ENCODE measurements at regions not wholly inside any gene's neighbourhood (a gene's known extent, or its start where the extent isn't known, plus 50 kb on each side); places are given as distances from the start of the nearest gene placed in this dataset.
"Not testable (repeated sequence)": the region's sequence is repeated elsewhere in the genome, so short reads cannot be mapped to it uniquely, and the experiment has no call there.

GRCh38 chr3:107150675-107151074 lies 226.6 kb upstream of the CCDC54 start:
- DNase-seq (ENCODE audit: low read depth), result no peak

GRCh38 chr3:107153981-107154380 lies 223.3 kb upstream of the CCDC54 start:
- no peak for DNase-seq (ENCODE audit: low read depth)

DNA sequence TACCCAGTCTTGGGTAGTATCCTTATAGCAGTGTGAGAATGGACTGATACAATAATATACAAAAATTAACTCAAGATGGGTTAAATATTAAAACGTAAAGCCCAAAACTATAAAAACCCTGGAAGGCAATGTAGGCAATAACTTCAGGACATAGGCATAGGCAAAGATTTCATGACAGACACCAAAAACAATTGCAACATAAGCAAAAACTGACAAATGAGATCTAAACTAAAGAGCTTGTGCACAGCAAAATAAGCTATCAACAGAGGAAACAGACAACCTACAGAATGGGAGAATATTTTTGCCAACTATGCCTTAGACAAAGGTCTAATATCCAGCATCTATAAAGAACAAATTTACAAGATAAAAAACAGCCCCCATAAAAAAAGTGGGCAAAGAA lies 204.8 kb upstream of the CCDC54 start:
- DNase-seq (ENCODE audit: low read depth), result no peak

- no peak for DNase-seq (ENCODE audit: low read depth)
These were observed 192.9 kb upstream of the CCDC54 start for GRCh38 chr3:107184375-107184774.

DNA sequence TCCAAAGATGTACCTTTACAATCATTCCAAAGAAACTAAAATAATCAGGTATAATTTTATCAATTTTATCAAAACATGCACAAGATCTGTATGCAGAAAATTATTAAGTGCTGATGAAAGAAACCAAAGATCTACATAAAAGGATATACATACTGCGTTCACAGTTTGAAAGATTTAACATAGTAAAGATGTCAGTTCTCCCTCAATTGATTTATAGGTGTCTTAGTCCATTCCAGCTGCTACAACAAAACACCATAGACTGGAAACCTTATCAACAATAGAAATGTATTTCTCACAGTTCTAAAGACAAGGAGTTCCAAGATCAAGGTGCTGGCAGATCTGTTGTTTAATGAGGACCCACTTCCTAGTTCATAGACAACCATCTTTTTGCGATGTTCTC lies 189.0 kb upstream of the CCDC54 start:
- no peak for DNase-seq (ENCODE audit: low read depth)

DNA sequence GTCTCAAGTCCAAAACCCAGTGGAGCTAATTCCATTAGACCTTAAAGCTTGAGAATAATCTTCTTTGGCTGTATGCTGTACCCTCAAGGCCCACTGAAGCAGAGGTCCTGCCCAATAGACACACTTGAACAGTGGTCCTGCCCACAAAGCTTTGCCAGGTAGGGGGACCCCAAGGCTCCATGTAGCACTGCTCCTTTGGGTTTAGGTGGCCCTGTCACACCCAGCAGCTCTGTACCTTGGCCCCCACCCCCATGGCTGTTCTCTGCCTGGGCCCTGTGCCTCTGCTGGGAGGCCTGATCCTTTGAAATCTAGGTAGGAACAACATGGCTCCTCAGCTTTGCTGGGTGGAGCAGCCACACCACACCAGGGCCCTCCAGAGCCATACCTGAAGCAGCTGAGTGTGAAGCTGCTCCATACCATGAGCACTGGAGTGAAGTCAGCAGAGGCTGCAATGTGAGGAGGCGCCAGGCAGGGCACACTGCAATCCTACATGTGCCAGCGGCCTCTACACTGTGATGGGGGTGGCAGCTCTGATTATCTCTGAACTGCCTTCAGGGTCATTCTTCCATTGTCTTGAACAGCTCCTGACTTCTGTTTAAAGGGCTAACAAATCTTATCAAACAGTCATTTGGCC lies 188.0 kb upstream of the CCDC54 start:
- DNase-seq (ENCODE audit: low read depth), result no peak

DNA sequence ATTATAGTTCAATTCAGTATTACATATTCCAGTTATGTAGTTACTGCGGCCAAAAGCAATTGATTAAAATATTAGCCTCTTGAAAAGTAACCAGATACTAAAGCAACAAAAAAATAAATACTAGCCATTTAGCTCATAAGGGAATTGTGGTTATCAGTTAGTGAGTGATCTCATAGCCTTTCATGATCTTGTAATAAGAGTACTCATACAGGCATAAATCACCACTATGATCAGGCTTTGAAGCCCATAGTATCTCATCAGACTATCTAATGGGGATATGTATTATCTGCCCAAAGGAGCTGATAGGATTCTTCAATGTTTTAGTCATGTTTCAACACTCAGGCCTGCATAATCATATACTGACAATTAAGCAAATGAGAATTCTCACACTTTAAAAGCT lies 184.1 kb upstream of the CCDC54 start:
- DNase-seq (ENCODE audit: low read depth), result no peak

DNA sequence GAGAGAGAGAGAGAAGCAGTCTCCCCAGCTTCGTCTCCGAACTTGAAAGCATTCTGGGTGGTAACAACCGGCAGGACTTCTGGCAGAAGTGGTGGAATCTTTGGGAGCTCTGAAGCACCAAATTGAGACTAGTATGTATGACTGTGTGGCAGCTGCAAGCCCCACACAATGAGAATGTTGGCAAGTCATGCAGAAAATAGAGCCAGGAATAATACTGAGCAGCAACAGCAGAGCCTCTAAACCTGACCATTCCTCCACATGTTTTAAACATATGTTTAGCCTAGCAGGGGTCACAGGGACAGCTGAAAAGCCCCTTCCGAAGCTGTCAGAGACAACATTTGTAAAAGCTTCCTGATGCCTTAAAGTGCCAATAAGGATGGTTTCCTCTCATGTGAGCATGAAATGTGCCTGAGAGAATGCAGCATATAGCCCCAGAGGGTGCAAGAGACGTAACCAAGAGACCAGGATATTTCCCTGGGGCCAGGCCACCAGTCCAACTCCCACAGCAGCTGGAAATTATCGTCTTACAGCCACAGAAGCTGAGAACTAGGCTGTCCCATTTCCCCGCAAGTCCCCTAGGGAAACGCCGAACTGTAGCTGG lies 178.6 kb upstream of the CCDC54 start:
- DNase-seq (ENCODE audit: low read depth), result no peak

DNA sequence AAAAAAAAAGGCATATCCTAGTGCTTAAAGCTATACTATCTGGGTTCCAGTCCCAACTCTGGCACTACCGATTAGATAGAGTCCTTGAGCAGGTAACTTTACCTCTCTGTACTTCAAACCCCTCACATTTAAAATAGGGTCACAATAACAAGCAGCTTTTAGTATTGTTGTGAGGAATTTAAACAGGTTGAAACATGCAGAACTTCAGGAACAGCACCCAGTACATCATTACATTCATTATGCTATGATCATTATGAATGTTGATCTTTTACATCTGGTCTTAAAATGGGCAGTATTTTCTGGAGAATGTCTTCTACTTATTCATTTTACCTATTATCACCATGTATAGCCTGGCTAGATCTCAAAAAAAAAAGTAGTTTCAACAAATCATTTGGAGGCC lies 176.1 kb upstream of the CCDC54 start:
- no peak for DNase-seq (ENCODE audit: low read depth)

GRCh38 chr3:107202885-107203284 lies 174.4 kb upstream of the CCDC54 start:
- DNase-seq (ENCODE audit: low read depth), result not testable (repeated sequence)

GRCh38 chr3:107204121-107204520 lies 173.1 kb upstream of the CCDC54 start:
- DNase-seq (ENCODE audit: low read depth), result no peak

- no peak for DNase-seq (ENCODE audit: low read depth)
These were observed 171.9 kb upstream of the CCDC54 start for GRCh38 chr3:107205358-107205757.

DNA sequence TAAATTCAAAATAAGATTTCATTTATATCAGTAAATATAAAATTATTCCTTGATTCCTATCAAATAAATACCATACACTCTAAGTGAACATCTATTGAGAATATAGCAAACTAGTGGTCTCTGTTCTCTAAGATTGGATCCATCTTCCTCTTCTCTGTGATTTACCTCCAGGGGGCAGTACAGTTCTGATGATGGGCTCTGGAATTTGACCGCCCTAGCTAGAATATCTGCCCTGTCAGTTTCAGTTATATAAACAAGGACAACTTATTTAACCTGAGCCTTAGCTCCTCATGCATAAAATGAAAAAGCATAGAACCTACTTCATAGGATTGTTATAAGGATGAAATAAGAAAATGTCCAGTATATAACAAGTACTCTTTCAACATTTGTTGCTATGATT lies 171.1 kb upstream of the CCDC54 start:
- DNase-seq (ENCODE audit: low read depth), result no peak

GRCh38 chr3:107206945-107207344 lies 170.3 kb upstream of the CCDC54 start:
- DNase-seq (ENCODE audit: low read depth), result no peak

- DNase-seq (ENCODE audit: low read depth), result no peak
These were observed 169.1 kb upstream of the CCDC54 start for GRCh38 chr3:107208100-107208499.

- no peak for DNase-seq (ENCODE audit: low read depth)
These were observed 168.4 kb upstream of the CCDC54 start for GRCh38 chr3:107208796-107209195.

DNA sequence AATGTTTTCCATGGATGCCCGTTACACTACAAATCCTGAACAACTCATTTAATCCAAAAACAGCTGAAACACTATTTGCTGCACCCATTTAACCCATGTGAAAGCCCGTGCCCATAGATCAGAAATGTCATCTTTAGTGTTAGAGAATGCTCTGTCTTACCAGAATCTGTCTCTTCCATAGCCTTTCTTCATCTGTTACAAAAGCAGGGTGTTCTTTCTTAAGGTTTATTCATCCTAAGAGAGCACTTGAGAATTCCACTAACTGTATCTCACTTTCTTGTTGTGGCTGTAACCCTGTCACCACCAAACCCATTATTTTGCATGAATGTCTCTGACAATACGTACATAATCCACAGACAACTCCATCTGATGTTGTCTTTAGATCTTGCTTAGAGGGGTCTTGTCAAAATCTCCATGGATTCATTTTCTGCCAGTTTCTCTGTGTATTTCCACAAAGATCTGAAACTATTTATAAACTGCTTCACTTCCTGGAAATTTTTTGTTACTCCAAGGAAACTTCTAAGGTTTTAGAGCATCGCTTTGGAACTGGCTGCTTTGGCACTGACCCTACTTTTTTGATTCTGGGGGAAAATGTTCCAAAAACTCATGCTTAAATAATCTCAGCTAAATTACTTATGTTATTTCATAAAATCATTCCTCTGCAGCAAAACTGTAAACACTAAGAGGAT lies 167.8 kb upstream of the CCDC54 start:
- DNase-seq (ENCODE audit: low read depth), result no peak

- DNase-seq (ENCODE audit: low read depth), result no peak
These were observed 165.6 kb upstream of the CCDC54 start for GRCh38 chr3:107211608-107212007.

DNA sequence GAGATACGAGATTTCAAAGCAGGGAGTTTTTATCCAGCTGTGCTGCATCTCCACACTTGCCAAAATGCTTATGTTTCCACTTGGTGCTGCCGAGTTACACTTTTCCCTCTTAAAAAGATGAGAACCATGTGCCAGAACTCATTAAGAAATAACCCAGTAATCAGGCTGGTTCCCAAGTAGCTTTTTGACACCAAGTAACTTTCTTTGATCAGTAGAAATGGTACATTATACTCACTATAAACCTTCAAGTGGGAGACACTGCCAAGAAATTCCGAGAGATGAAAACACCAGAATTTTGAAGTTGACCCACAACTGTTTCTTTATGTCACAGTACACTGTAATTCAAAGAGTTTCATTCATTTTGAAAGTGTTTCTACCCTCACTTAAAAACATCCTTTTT lies 164.6 kb upstream of the CCDC54 start:
- DNase-seq (ENCODE audit: low read depth), result no peak

GRCh38 chr3:107213044-107213669 lies 164.1 kb upstream of the CCDC54 start:
- DNase-seq (ENCODE audit: low read depth), result no peak

DNA sequence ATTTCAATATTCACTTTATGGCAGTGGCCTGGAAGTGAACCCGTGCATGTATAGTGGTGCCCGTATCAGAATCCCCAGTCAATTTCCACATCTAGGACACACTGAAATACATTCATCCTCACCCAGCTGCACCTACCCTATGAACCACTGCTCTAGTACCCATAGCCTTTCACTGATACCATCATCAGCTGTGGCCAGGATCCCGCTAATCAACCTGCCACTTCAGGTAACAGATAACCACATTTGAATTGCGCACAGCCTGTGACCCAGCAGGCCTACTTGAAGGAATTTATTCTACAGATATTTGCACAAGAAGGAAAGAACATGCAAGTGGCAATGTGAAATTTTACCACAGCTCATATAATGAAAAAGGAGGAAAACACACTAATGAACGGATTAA lies 161.0 kb upstream of the CCDC54 start:
- DNase-seq (ENCODE audit: low read depth), result no peak

DNA sequence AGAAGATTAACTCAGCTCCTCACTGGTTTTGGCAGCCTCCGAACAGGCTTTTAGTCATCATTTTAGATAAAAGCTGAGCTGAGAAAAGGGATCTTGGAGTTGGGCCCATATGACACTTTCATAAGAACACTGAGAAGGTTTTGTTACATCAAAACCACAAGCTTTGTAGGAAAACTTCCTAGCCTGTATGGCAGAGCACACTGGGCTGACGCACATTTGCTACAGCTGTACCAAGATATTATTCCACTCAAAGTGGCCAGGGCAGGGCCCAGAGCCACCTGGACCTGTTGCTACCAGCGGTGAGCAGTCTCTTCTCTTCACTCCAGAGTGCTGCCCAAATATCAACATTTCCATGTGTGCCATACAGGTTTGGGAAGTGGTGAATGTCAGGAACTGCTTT lies 160.5 kb upstream of the CCDC54 start:
- DNase-seq (ENCODE audit: low read depth), result no peak

GRCh38 chr3:107217172-107217571 lies 160.1 kb upstream of the CCDC54 start:
- DNase-seq (ENCODE audit: low read depth), result no peak

Data from stimulated activated CD8-positive, alpha-beta memory T cell treated with anti-CD3 and anti-CD28 coated beads, Interleukin-15, amount 100 ng/mL, for 24 hours (primary cell).